H1 (cell line): ENCODE measurements at regions not wholly inside any gene's neighbourhood (a gene's known extent, or its start where the extent isn't known, plus 50 kb on each side); places are given as distances from the start of the nearest gene placed in this dataset.

Experiments used
- CTCF ChIA-PET: fragments of 300-600 bp; sonication (Branson Sonifier 250); formaldehyde crosslinking; loops from one replicate; lab custom pipeline; 2021; ENCODE audit not compliant: partially characterized antibody; lab: Charles Lee
- POLR2A ChIA-PET: fragments of 300-600 bp; sonication (Branson Sonifier 250); formaldehyde crosslinking; loops from one replicate; lab custom pipeline; 2021; ENCODE audit warnings: inconsistent platforms; ENCODE audit not compliant: partially characterized antibody; lab: Charles Lee
- DNase-seq, 2 experiments: peaks; one replicate each; pipeline versions ENCODE4 v3.0.0 to v3.0.0-alpha.2; 2010 to 2022; ENCODE audit warnings: low spot score in 2 of 2, low read depth in 1 of 2, mixed read lengths in 1 of 2
- FAIRE-seq: peaks from 2 replicates; lab custom pipeline; 2011; peaks lifted over from hg19 to GRCh38; lab: Jason Lieb, UNC
- H2AFZ ChIP-seq: 2 replicates; pipeline ENCODE4 v1.8.1; 2012; ENCODE audit warnings: low read length, inconsistent platforms
- H2AK5ac ChIP-seq: 2 replicates; pipeline ENCODE4 v1.6.1; 2013; ENCODE audit warnings: low read depth, low read length
- H2BK120ac ChIP-seq: replicated peaks from 2 replicates; pipeline ENCODE3; 2013; ENCODE audit warnings: low read depth, low read length, inconsistent platforms
- H2BK12ac ChIP-seq: 2 replicates; pipeline ENCODE4 v1.6.1; 2013; ENCODE audit warnings: low read depth, low read length
- H2BK15ac ChIP-seq: 2 replicates; pipeline ENCODE4 v1.6.1; 2013; ENCODE audit warnings: low read length
- H2BK20ac ChIP-seq: 2 replicates; pipeline ENCODE4 v1.6.1; 2013; ENCODE audit warnings: low read length
- H2BK5ac ChIP-seq: 2 replicates; pipeline ENCODE4 v1.6.1; 2013; ENCODE audit warnings: low read depth, low read length
- H3K14ac ChIP-seq: 2 replicates; pipeline ENCODE4 v1.6.1; 2013; ENCODE audit warnings: inconsistent platforms; ENCODE audit not compliant: insufficient read length
- H3K18ac ChIP-seq: 2 replicates; pipeline ENCODE4 v1.6.1; 2013; ENCODE audit warnings: low read length; ENCODE audit errors: extremely low read depth
- H3K23ac ChIP-seq: 2 replicates; pipeline ENCODE4 v1.6.1; 2013; ENCODE audit warnings: inconsistent platforms; ENCODE audit not compliant: insufficient read length
- H3K23me2 ChIP-seq: 2 replicates; pipeline ENCODE4 v1.6.1; 2013; ENCODE audit warnings: low read depth, low read length
- H3K27ac ChIP-seq: 2 replicates; pipeline ENCODE4 v1.6.1; 2011; ENCODE audit warnings: low read depth, low read length, inconsistent platforms
- H3K27me3 ChIP-seq, 4 experiments: replicated peaks in 1 of 4; 1 replicate in 1 of 4; 2 replicates in 3 of 4; pipeline versions ENCODE4 v1.6.1 to v1.8.1; 2011 to 2013; ENCODE audit warnings: low read length in 3 of 4, mild to moderate bottlenecking in 3 of 4, inconsistent platforms in 2 of 4, mixed read lengths in 2 of 4, moderate library complexity in 1 of 4; ENCODE audit not compliant: control insufficient read depth in 3 of 4, insufficient read depth in 3 of 4; ENCODE audit errors: extremely low read depth in 1 of 4
- H3K36me3 ChIP-seq, 4 experiments: 2 replicates each; pipeline versions ENCODE4 v1.6.1 to v1.8.1; 2011 to 2013; ENCODE audit warnings: mild to moderate bottlenecking in 4 of 4, low read length in 3 of 4, moderate library complexity in 2 of 4, control low read depth in 1 of 4, inconsistent platforms in 1 of 4; ENCODE audit not compliant: insufficient read depth in 4 of 4, control insufficient read depth in 2 of 4
- H3K4ac ChIP-seq: replicated peaks from 2 replicates; pipeline ENCODE3; 2013; ENCODE audit warnings: low read length, low read depth, mixed read lengths, inconsistent platforms; ENCODE audit not compliant: insufficient read length
- H3K4me1 ChIP-seq, 4 experiments: replicated peaks in 1 of 4; 1 replicate in 1 of 4; 2 replicates in 3 of 4; pipeline versions ENCODE4 v1.6.1 to v1.8.1; 2011 to 2013; ENCODE audit warnings: low read length in 3 of 4, inconsistent platforms in 2 of 4, mixed read lengths in 1 of 4; ENCODE audit not compliant: insufficient read depth in 4 of 4, control insufficient read depth in 3 of 4
- H3K4me2 ChIP-seq, 2 experiments: 2 replicates each; pipeline versions ENCODE4 v1.6.1 to v1.8.1; 2011 to 2013; ENCODE audit warnings: low read depth in 2 of 2, low read length in 2 of 2, control low read depth in 1 of 2, inconsistent platforms in 1 of 2, mild to moderate bottlenecking in 1 of 2; ENCODE audit not compliant: insufficient read depth in 1 of 2
- H3K4me3 ChIP-seq, 4 experiments: fragments of 200-600, 300-600 bp in 1 of 4; sonication (generic), shearing (Covaris generic), sonication (Bioruptor Twin) in 1 of 4; 2 replicates each; pipeline versions ENCODE4 v1.5.1 to v1.8.1; 2011 to 2016; ENCODE audit warnings: low read length in 4 of 4, low read depth in 3 of 4, control low read depth in 2 of 4, inconsistent platforms in 2 of 4, mild to moderate bottlenecking in 2 of 4, mixed read lengths in 1 of 4, moderate library complexity in 1 of 4; ENCODE audit not compliant: insufficient read depth in 2 of 4; ENCODE audit errors: extremely low read depth in 1 of 4
- H3K56ac ChIP-seq: replicated peaks from 2 replicates; pipeline ENCODE3; 2013; ENCODE audit warnings: low read depth, mild to moderate bottlenecking, mixed read lengths, low read length, inconsistent platforms; ENCODE audit not compliant: insufficient read length
- H3K79me1 ChIP-seq: 2 replicates; pipeline ENCODE4 v1.6.1; 2013; ENCODE audit warnings: low read depth, low read length, control low read depth
- H3K79me2 ChIP-seq, 2 experiments: 2 replicates each; pipeline versions ENCODE4 v1.6.1 to v1.8.1; 2012 to 2013; ENCODE audit warnings: low read length in 2 of 2, mild to moderate bottlenecking in 2 of 2, inconsistent platforms in 1 of 2; ENCODE audit not compliant: insufficient read depth in 2 of 2, control insufficient read depth in 1 of 2
- H3K9ac ChIP-seq, 4 experiments: replicated peaks in 1 of 4; 1 replicate in 1 of 4; 2 replicates in 3 of 4; pipeline versions ENCODE4 v1.6.1 to v1.8.1; 2011 to 2013; ENCODE audit warnings: low read depth in 3 of 4, low read length in 3 of 4, control low read depth in 2 of 4, mild to moderate bottlenecking in 2 of 4, moderate library complexity in 2 of 4, inconsistent platforms in 1 of 4; ENCODE audit errors: extremely low read depth in 1 of 4
- H3K9me3 ChIP-seq, 2 experiments: 2 replicates each; pipeline versions ENCODE4 v1.6.1 to v1.8.1; 2012 to 2013; ENCODE audit warnings: mild to moderate bottlenecking in 2 of 2, moderate library complexity in 2 of 2, control low read depth in 1 of 2, inconsistent platforms in 1 of 2, low read depth in 1 of 2, low read length in 1 of 2, mixed read lengths in 1 of 2; ENCODE audit not compliant: insufficient read depth in 2 of 2
- H4K20me1 ChIP-seq, 2 experiments: replicated peaks in 1 of 2; 2 replicates each; pipeline versions ENCODE3 to v1.8.1; 2011 to 2013; ENCODE audit warnings: inconsistent platforms in 2 of 2, low read length in 2 of 2, mild to moderate bottlenecking in 1 of 2; ENCODE audit not compliant: insufficient read depth in 2 of 2, control insufficient read depth in 1 of 2
- H4K5ac ChIP-seq: 2 replicates; pipeline ENCODE4 v1.6.1; 2013; ENCODE audit warnings: low read length, low read depth, mixed read lengths, inconsistent platforms; ENCODE audit not compliant: insufficient read length
- H4K8ac ChIP-seq: 2 replicates; pipeline ENCODE4 v1.8.0; 2013; ENCODE audit warnings: mild to moderate bottlenecking, moderate library complexity, low read length, inconsistent platforms; ENCODE audit not compliant: insufficient read depth; ENCODE audit errors: extremely low read depth
- H4K91ac ChIP-seq: replicated peaks from 2 replicates; pipeline ENCODE3; 2013; ENCODE audit warnings: low read length, mixed read lengths, inconsistent platforms; ENCODE audit not compliant: insufficient read length
- GTF2F1 ChIP-seq: IDR thresholded peaks from 2 replicates; pipeline ENCODE4 v1.6.1; 2012; ENCODE audit warnings: low read depth, low read length, improper control_type of control experiment, borderline replicate concordance
- NRF1 ChIP-seq: IDR thresholded peaks from 2 replicates; pipeline ENCODE4 v1.6.1; 2011; ENCODE audit warnings: mild to moderate bottlenecking, low read depth, low read length, improper control_type of control experiment
- PHF8 ChIP-seq: fragments of 200-600 bp; sonication (generic); conservative IDR thresholded peaks from 2 replicates; pipeline ENCODE4 v1.7.1; 2012; ENCODE audit warnings: low read depth, mild to moderate bottlenecking, inconsistent platforms, low read length, moderate library complexity
- RFX5 ChIP-seq: IDR thresholded peaks from 2 replicates; pipeline ENCODE4 v1.6.1; 2011; ENCODE audit warnings: low read depth, low read length, improper control_type of control experiment, borderline replicate concordance
- RNF2 ChIP-seq: fragments of 200-900, 300-1000 bp; sonication (generic); IDR thresholded peaks from 2 replicates; pipeline ENCODE4 v1.7.1; 2016; ENCODE audit warnings: borderline replicate concordance, low read depth, mild to moderate bottlenecking, antibody characterized with exemption, low read length; ENCODE audit not compliant: poor library complexity, severe bottlenecking; ENCODE audit errors: missing control alignments
- TAF1 ChIP-seq: IDR thresholded peaks from 2 replicates; pipeline ENCODE4 v1.6.1; 2011; ENCODE audit warnings: mild to moderate bottlenecking, low read depth, low read length
- whole genome bisulfite sequencing, 2 experiments: shearing (Covaris generic) in 1 of 2; methylation state at CpG; one replicate each; pipeline versions ENCODE4 v1.1.6 to v1.1.7; 2013 to 2015; ENCODE audit warnings: low lambda C conversion rate in 2 of 2, mixed read lengths in 2 of 2, inconsistent platforms in 1 of 2, low coverage in 1 of 2, missing lambda C conversion rate in 1 of 2; ENCODE audit not compliant: insufficient replicate concordance in 2 of 2, insufficient coverage in 1 of 2, insufficient read length in 1 of 2; ENCODE audit errors: extremely low coverage in 1 of 2, missing lambda C conversion rate in 1 of 2; 5-methylcytosine and 5-hydroxymethylcytosine counted together
- TF ChIP-seq, protein P1 (sequence below): IDR thresholded peaks from 2 replicates; pipeline ENCODE4 v1.6.1; 2011; ENCODE audit warnings: low read length, improper control_type of control experiment

DNA sequence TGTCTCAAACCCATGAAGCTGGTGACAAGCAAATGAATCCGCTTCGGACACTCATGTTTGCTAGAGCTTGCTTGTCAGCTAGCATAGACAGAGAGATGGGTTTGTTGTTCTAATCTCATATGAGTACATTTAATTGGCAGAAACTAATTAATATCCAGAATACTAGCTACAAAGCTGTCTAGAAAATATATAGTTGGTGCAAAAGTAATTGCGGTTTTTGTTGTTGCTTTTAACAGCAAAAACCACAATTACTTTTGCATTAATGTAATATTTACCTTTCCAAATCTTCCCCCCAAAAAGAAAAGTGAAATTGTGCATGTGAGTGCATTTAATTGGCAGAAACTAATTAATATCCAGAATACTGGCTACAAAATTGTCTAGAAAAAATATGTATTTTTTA, 1115.2 kb downstream of the TDRD15 start:
- no peak overlapping the region for H3K14ac ChIP-seq
- CTCF ChIA-PET, result no interaction called here
- no peak overlapping the region for H3K23ac ChIP-seq
- H3K9ac ChIP-seq, result no peak overlapping the region
- H2BK5ac ChIP-seq, result no peak overlapping the region
- no peak for FAIRE-seq
- H2BK12ac ChIP-seq, result no peak overlapping the region
- no peaks in the 10 kb centered on the region for H3K27me3 ChIP-seq
- no peak overlapping the region for H3K56ac ChIP-seq
- no peaks in the 10 kb centered on the region for H3K9me3 ChIP-seq
- H2AK5ac ChIP-seq, result no peak overlapping the region
- 95% methylated on average over 3 of the region's 3 CpGs; no CpG with 5 or more reads in 1 of the 2 experiments for WGBS, 2 experiments
- no peak overlapping the region for H4K91ac ChIP-seq
- H3K4me2 ChIP-seq, result no peak overlapping the region
- no peak overlapping the region for H2AFZ ChIP-seq
- H3K4me3 ChIP-seq, result no peak overlapping the region
- H4K20me1 ChIP-seq, result no peaks in the 10 kb centered on the region
- H3K18ac ChIP-seq, result no peak overlapping the region
- H3K79me1 ChIP-seq, result no peaks in the 10 kb centered on the region
- POLR2A ChIA-PET, result no interaction called here
- no peak overlapping the region for H4K8ac ChIP-seq
- H3K23me2 ChIP-seq, result no peaks in the 10 kb centered on the region
- no peak overlapping the region for H4K5ac ChIP-seq
- no peak for DNase-seq
- H3K36me3 ChIP-seq, result no peaks in the 10 kb centered on the region
- H3K27ac ChIP-seq, result no peak overlapping the region
- H2BK15ac ChIP-seq, result no peak overlapping the region
- H2BK20ac ChIP-seq, result no peak overlapping the region
- H3K4ac ChIP-seq, result no peak overlapping the region
- no peaks in the 10 kb centered on the region for H3K79me2 ChIP-seq
- no peaks in the 10 kb centered on the region for H3K4me1 ChIP-seq
- no peak overlapping the region for H2BK120ac ChIP-seq
- TF ChIP-seq RNF2 (no peak), GTF2F1 (no peak), TAF1 (no peak), NRF1 (no peak), RFX5 (no peak), PHF8 (no peak)
- TF ChIP-seq, protein P1, sequence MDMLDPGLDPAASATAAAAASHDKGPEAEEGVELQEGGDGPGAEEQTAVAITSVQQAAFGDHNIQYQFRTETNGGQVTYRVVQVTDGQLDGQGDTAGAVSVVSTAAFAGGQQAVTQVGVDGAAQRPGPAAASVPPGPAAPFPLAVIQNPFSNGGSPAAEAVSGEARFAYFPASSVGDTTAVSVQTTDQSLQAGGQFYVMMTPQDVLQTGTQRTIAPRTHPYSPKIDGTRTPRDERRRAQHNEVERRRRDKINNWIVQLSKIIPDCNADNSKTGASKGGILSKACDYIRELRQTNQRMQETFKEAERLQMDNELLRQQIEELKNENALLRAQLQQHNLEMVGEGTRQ, result no peak
